ENCODE measurements at regions not wholly inside any gene's neighbourhood (a gene's known extent, or its start where the extent isn't known, plus 50 kb on each side); places are given as distances from the start of the nearest gene placed in this dataset.

DNA sequence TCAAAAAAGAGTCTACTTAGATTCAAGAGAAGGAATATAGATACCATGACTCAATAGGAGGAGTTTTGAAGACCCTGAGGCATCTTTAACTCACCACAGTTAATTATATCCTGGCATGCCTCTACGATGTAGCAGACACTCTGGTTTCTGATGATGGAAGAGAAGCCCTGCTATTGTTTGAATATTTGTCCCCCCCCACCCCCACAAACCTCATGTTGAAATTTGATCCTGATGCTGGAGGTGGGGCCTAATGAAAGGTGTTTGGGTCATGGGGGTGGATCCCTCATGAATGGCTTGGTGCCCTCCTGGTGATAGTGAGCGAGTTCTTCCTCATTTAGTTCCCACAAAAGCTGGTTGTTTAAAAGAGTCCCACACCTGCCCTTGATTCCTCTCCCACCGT is 147.9 kb upstream of the TBCA start:
- no peak for DNase-seq (ENCODE audit: low spot score)
- Mint-ChIP-seq H3K4me1 (ENCODE audit: low read depth) (peaks cover 3% of the 10 kb centered on the region), H3K36me3 (ENCODE audit: low read depth) (no peaks in the 10 kb centered on the region), H3K4me3 (no peak overlapping the region), H3K27me3 (ENCODE audit: low read depth) (peaks cover 17% of the 10 kb centered on the region), H3K9me3 (peaks cover 5% of the 10 kb centered on the region), H3K27ac (no peak overlapping the region)

GRCh38 chr5:77923666-77924065 is 147.5 kb upstream of the TBCA start:
- Mint-ChIP-seq H3K27me3 (ENCODE audit: low read depth) (peaks cover 17% of the 10 kb centered on the region), H3K36me3 (ENCODE audit: low read depth) (no peaks in the 10 kb centered on the region), H3K4me3 (no peak overlapping the region), H3K9me3 (peaks cover 5% of the 10 kb centered on the region), H3K4me1 (ENCODE audit: low read depth) (peaks cover 3% of the 10 kb centered on the region), H3K27ac (no peak overlapping the region)
- DNase-seq (ENCODE audit: low spot score): no peak

DNA sequence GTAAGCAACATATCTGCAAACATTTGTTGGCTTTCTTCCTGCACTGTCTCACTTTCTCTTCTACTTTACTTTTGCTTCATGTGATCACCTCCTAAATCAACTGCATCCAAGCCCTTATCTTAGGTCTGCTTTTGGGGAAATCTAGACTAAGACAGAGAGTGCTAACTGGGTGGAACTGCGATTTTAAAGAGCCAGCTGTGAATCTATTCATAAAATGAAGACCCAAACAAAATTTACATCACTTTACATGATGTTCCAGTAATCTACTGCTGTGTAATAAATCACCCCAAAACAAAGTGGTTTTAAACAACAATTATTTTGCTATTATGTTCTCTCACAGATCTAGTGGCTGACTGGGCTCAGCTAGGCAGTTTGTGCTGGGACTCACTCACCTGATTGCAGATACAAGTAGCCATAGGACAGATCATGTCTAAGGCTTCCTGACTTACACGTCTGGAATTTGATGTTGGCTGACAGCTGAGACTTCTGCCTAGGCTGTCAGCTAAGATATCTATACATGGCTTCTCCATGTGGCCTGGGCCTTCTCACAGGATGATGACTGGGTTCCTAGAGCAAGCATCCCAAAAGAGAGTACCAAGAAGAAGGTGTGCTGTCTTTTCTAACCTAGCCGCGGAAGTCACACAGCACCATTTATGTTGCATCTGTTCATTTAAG is 145.1 kb upstream of the TBCA start:
- no peak for DNase-seq (ENCODE audit: low spot score)
- Mint-ChIP-seq H3K27ac (no peak overlapping the region), H3K4me1 (ENCODE audit: low read depth) (peaks cover 3% of the 10 kb centered on the region)

GRCh38 chr5:77920359-77921058 is 144.4 kb upstream of the TBCA start:
- Mint-ChIP-seq H3K4me1 (ENCODE audit: low read depth) (peaks cover 3% of the 10 kb centered on the region), H3K9me3 (no peaks in the 10 kb centered on the region), H3K27me3 (ENCODE audit: low read depth) (peaks cover 5% of the 10 kb centered on the region), H3K27ac (no peak overlapping the region), H3K4me3 (no peak overlapping the region), H3K36me3 (ENCODE audit: low read depth) (no peaks in the 10 kb centered on the region)
- no peak for DNase-seq (ENCODE audit: low spot score)

More for the DNA sequence above, 145.1 kb upstream of the TBCA start:
- Mint-ChIP-seq H3K36me3 (ENCODE audit: low read depth) (no peaks in the 10 kb centered on the region), H3K27me3 (ENCODE audit: low read depth) (peaks cover 6% of the 10 kb centered on the region), H3K4me3 (no peak overlapping the region), H3K9me3 (no peaks in the 10 kb centered on the region)

GRCh38 chr5:77915346-77915745 is 139.2 kb upstream of the TBCA start:
- H3K4me1 Mint-ChIP-seq (ENCODE audit: low read depth): no peaks in the 10 kb centered on the region
- H3K27me3 Mint-ChIP-seq (ENCODE audit: low read depth): peaks cover 15% of the 10 kb centered on the region
- no peak overlapping the region for H3K27ac Mint-ChIP-seq
- no peaks in the 10 kb centered on the region for H3K9me3 Mint-ChIP-seq
- no peak for DNase-seq (ENCODE audit: low spot score)
- no peak overlapping the region for H3K4me3 Mint-ChIP-seq
- no peaks in the 10 kb centered on the region for H3K36me3 Mint-ChIP-seq (ENCODE audit: low read depth)

- H3K4me1 Mint-ChIP-seq (ENCODE audit: low read depth): no peaks in the 10 kb centered on the region
- no peak overlapping the region for H3K4me3 Mint-ChIP-seq
- H3K27me3 Mint-ChIP-seq (ENCODE audit: low read depth): peaks cover 20% of the 10 kb centered on the region
- no peak overlapping the region for H3K27ac Mint-ChIP-seq
- no peaks in the 10 kb centered on the region for H3K36me3 Mint-ChIP-seq (ENCODE audit: low read depth)
- no peaks in the 10 kb centered on the region for H3K9me3 Mint-ChIP-seq
- DNase-seq (ENCODE audit: low spot score): no peak
Observed at GRCh38 chr5:77912721-77913120, 136.6 kb upstream of the TBCA start.

GRCh38 chr5:77910602-77911188 is 134.6 kb upstream of the TBCA start:
- DNase-seq (ENCODE audit: low spot score): no peak
- no peak overlapping the region for H3K27ac Mint-ChIP-seq
- no peaks in the 10 kb centered on the region for H3K36me3 Mint-ChIP-seq (ENCODE audit: low read depth)
- H3K9me3 Mint-ChIP-seq: no peaks in the 10 kb centered on the region
- H3K4me3 Mint-ChIP-seq: no peak overlapping the region
- no peaks in the 10 kb centered on the region for H3K4me1 Mint-ChIP-seq (ENCODE audit: low read depth)
- peaks cover 22% of the 10 kb centered on the region for H3K27me3 Mint-ChIP-seq (ENCODE audit: low read depth)

- Mint-ChIP-seq H3K36me3 (ENCODE audit: low read depth) (no peaks in the 10 kb centered on the region), H3K4me3 (no peak overlapping the region), H3K4me1 (ENCODE audit: low read depth) (no peaks in the 10 kb centered on the region), H3K27ac (no peak overlapping the region), H3K27me3 (ENCODE audit: low read depth) (peaks cover 22% of the 10 kb centered on the region), H3K9me3 (no peaks in the 10 kb centered on the region)
- no peak for DNase-seq (ENCODE audit: low spot score)
Observed at GRCh38 chr5:77909237-77909636, 133.1 kb upstream of the TBCA start.

DNA sequence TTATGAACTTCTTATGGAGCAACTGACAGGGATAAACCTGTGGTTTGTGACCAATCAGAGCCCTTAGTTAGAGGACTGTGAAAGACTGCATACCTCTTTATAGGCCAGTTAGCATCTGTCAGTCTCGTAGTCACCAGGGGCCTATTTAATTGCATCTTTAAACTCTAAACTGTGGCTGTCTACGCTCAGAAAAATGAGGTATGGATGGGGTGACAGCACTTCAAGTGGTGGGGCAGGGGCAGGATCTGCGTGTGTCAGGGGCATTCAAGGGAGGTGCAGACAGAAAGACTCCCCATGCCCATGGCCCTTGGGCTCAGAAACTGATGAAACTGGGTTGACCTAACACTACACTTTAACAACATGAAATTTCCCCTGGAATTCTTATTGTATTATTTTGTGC is 132.6 kb upstream of the TBCA start:
- no peak for DNase-seq (ENCODE audit: low spot score)
- Mint-ChIP-seq H3K4me1 (ENCODE audit: low read depth) (no peaks in the 10 kb centered on the region), H3K4me3 (no peak overlapping the region), H3K27me3 (ENCODE audit: low read depth) (peaks cover 25% of the 10 kb centered on the region), H3K36me3 (ENCODE audit: low read depth) (no peaks in the 10 kb centered on the region), H3K9me3 (no peaks in the 10 kb centered on the region), H3K27ac (no peak overlapping the region)

GRCh38 chr5:77907786-77908185 is 131.6 kb upstream of the TBCA start:
- Mint-ChIP-seq H3K27ac (no peak overlapping the region), H3K4me3 (no peak overlapping the region), H3K9me3 (no peaks in the 10 kb centered on the region), H3K4me1 (ENCODE audit: low read depth) (no peaks in the 10 kb centered on the region), H3K27me3 (ENCODE audit: low read depth) (peaks cover 20% of the 10 kb centered on the region), H3K36me3 (ENCODE audit: low read depth) (no peaks in the 10 kb centered on the region)
- DNase-seq (ENCODE audit: low spot score): no peak

DNA sequence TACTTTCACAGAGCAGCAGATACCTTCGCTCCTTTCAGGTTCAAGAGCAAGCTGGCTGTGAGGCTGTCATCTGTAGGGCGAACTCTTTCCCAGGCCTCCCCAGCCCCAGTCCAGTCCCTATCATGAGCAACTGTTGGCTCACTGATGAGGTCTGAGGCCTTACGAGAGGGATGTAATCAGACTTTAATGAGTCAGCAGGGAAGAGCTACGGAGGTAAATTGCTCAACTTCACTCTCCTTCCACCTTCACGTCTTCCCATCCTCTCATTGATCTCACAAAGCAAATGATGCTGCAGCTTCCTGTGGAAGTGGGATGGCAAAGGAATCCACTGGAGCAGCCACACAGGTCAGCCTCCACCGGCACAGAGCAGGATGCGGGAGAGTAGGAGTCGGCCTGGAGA is 130.7 kb upstream of the TBCA start:
- Mint-ChIP-seq H3K27me3 (ENCODE audit: low read depth) (peaks cover 18% of the 10 kb centered on the region), H3K27ac (no peak overlapping the region), H3K9me3 (no peaks in the 10 kb centered on the region), H3K4me3 (no peak overlapping the region), H3K36me3 (ENCODE audit: low read depth) (no peaks in the 10 kb centered on the region), H3K4me1 (ENCODE audit: low read depth) (no peaks in the 10 kb centered on the region)
- DNase-seq (ENCODE audit: low spot score): no peak

- no peak overlapping the region for H3K4me3 Mint-ChIP-seq
- peaks cover 5% of the 10 kb centered on the region for H3K27me3 Mint-ChIP-seq (ENCODE audit: low read depth)
- H3K9me3 Mint-ChIP-seq: no peaks in the 10 kb centered on the region
- no peaks in the 10 kb centered on the region for H3K4me1 Mint-ChIP-seq (ENCODE audit: low read depth)
- H3K36me3 Mint-ChIP-seq (ENCODE audit: low read depth): no peaks in the 10 kb centered on the region
- no peak for DNase-seq (ENCODE audit: low spot score)
- no peak overlapping the region for H3K27ac Mint-ChIP-seq
Observed at GRCh38 chr5:77904362-77904761, 128.2 kb upstream of the TBCA start.

GRCh38 chr5:77900691-77901090 is 124.6 kb upstream of the TBCA start:
- H3K4me1 Mint-ChIP-seq (ENCODE audit: low read depth): no peaks in the 10 kb centered on the region
- H3K9me3 Mint-ChIP-seq: no peaks in the 10 kb centered on the region
- H3K36me3 Mint-ChIP-seq (ENCODE audit: low read depth): no peaks in the 10 kb centered on the region
- no peak for DNase-seq (ENCODE audit: low spot score)
- H3K27ac Mint-ChIP-seq: no peak overlapping the region
- H3K4me3 Mint-ChIP-seq: no peak overlapping the region
- peaks cover 3% of the 10 kb centered on the region for H3K27me3 Mint-ChIP-seq (ENCODE audit: low read depth)

DNA sequence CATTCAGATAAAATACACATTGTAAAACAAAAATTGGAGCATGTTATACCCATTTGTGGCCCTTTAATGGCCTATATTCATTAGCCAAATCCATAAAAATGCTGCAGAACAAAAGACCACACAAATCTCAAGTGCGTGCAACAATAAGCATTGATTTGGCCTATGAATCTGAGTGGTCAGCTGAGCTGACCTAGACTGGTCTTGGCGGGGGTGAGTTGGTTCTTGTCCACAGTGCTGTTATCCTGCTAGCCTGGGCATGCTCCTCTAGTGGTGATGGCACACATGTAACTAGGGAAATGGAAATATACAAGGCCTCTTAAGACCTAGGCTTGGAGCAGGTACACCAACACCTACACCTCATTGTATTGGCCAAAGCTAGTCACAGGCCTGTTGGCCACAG is 122.2 kb upstream of the TBCA start:
- Mint-ChIP-seq H3K9me3 (no peaks in the 10 kb centered on the region), H3K36me3 (ENCODE audit: low read depth) (no peaks in the 10 kb centered on the region), H3K4me3 (no peak overlapping the region), H3K27me3 (ENCODE audit: low read depth) (no peaks in the 10 kb centered on the region), H3K27ac (no peak overlapping the region), H3K4me1 (ENCODE audit: low read depth) (peaks cover 2% of the 10 kb centered on the region)
- DNase-seq (ENCODE audit: low spot score): no peak
